Hematopoietic multipotent progenitor cell (in vitro differentiated cells): ENCODE measurements at regions not wholly inside any gene's neighbourhood (a gene's known extent, or its start where the extent isn't known, plus 50 kb on each side); places are given as distances from the start of the nearest gene placed in this dataset.
A peak's percentile ranks its signal among the peaks of the same experiment; 100 is the strongest.

Experiments used
- DNase-seq, 3 donors: peaks; one replicate each; pipeline ENCODE4 v3.0.0-alpha.2; 2011 to 2015; ENCODE audit warnings: low read depth in 2 of 3, low spot score in 2 of 3

DNA sequence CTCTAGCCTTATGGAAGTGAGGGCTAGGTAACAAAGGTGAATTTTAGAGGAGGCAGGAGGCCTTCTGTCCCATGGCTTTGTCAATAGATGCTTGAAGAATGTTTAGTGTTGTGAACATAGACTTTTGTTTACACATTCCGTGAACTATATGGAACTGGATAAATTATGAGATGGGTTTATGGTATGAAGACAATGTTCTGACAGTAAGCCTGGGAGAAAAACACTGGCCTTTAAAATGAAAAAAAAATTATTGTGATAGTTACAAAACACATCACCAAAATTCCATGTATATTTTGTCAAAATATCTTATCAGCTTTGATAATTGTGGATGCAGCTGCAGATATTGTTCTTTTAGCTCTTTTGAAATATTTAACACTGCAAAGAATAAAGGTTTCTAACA, 251.5 kb upstream of the DCN start:
- no peak for DNase-seq

DNA sequence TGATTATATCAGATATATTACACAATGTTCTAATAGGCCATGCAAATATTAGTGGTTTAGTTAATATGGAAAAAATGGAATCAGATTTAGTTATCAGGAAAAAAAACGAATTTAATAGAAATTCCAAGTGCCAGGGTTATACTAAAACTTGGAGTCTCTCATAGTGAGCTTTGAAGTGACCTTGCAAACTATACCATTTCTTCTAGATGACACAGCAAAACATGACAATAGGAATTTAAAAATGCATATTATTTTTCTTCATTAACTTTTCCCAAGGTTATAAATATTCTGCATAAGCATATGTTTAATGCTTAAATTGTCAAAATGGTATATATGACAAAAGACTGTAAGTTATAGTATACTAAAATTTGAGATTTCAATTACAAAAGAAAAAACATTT, 250.1 kb upstream of the DCN start:
- no peak for DNase-seq

DNA sequence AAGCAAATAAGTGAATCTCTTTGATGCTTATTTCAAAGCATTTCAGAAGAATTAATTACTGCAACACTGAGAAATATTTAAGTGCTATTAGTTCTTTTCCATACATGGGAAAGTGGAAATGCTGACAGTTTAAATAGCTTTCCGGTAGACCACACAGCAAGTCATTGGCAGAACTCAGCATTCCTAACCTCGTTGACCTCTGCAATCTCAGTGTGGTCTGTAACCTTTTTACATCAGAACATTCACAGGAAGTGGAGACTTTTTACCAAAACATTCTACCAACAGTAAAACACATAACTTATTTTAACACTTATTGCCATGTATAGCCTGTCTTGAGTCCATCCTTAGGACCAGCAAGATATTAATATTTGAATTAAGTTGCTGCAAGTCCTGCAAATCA, 249.5 kb upstream of the DCN start:
- no peak for DNase-seq

GRCh38 chr12:91424506-91424905, 241.9 kb upstream of the DCN start:
- no peak for DNase-seq

- no peak for DNase-seq
Measured at GRCh38 chr12:91423693-91424050, 241.1 kb upstream of the DCN start.

DNA sequence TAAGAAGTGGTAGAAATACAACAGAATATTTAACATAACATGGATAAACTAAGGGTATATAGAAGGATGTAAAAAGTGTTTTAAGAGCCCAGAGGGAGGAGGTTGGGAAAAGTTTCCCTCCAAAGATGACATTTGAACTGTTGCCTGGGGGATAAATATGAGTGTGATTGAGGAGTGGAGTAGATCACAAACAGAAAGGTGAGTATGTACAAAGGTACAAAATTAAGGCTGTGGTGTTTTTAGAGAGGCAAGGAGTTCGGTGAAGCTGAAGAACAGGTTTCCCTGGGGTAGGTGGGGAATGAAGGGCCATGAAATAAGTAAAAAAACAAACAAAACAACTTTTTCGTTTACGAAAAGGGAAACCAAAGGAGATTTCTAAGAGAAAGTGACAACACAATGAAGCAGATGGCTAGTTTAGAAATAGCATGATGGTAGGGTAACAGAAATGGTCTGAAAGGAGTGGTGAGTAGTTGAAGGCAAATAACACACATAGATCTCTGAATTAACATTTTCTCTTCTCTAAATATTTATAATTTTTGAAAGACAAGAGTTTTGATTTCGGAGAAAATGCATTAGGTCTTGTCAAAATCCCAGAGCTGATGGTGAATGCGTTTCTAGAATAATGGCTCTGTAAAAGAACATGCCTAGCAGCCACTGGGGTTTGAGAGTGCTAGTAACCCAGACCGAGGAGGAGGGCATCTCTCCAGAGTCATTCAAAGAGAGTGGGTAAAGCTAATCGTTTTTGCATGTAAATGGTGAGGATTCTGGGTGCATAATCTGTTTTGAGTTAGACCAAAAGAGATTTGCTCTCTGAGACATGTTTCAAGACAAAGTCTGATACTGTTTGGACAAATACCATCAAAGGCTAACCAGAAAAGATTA, 240.4 kb upstream of the DCN start:
- no peak for DNase-seq

GRCh38 chr12:91422127-91422526, 239.5 kb upstream of the DCN start:
- DNase-seq, result no peak

DNA sequence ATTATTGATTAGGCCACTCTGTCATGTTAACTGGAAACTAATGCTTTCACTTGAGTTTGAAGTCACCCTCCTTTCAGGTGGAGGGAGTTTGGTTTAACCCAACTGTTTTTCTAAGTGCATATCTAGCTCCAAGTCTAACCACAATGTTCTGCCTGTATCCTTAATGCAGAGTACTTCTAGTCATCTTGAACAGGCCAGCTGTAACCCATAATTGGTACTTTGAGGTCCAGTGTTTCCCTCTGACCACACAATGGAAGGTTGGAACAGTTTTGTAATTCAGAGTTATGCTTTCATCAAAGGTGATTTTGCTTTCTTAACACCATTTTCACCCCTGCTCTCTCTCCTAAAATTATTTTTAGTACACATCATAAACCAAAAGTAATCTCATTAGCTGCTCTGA, 237.2 kb upstream of the DCN start:
- DNase-seq, result no peak

DNA sequence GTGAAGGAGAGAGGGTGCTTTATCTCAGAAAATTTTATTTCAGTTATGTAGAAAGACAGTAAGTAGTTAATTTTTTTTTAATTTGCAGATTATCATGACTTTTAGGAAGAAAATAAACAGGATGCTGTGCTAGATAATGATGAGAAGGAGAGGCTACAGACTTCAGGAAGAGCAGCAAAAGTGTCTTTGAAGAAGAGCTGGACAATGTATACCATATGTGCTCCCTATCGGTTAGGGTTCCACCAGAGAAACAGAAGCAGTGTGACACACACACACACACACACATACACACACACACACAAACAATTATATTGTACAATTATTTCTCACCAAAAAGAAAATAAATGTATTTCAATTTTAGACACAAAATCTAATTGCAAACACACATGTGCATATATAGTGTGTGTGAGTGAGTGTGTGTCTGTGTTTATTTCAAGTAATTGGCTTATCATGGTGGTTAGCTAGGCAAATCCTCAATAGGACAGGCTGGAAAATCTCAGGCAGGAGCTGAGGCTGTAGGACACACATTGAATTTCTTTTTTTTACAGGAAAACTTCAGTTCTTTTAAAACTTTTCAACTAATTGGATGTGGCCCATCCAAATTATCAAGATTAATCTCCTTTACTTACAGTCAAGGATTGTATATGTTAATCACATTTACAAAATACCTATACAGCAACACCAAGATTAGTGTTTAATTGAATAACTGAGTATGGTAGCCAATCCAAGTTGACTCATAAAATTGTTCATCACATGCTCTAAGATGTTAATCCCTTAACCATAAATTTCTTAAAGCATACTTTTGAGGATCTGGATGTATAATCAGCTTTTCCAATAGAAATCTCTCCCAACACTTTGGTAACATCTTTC, 235.8 kb upstream of the DCN start:
- DNase-seq, result no peak

DNA sequence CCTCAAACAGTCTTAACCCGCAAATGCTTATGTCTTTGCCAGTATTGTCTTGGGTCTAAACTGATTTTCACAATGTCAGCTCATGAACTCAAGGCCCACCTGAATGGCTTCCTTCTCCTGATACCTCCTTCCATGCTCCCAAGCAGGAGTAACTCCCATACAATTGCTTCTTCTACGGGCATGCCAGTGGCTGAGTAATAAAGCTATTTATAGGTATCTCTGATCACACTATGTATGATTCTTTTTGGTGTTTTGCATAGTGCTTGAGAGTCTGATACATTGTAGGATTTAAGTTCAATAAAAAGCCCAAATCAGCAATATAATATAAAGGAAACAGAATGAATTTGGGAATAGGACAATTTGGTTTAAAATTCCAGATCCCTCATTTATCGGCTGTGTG, 235.0 kb upstream of the DCN start:
- DNase-seq, result no peak

- DNase-seq, result no peak
Measured at GRCh38 chr12:91414636-91415035, 232.0 kb upstream of the DCN start.

- DNase-seq, result no peak
Measured at GRCh38 chr12:91413581-91414546, 231.2 kb upstream of the DCN start.

DNA sequence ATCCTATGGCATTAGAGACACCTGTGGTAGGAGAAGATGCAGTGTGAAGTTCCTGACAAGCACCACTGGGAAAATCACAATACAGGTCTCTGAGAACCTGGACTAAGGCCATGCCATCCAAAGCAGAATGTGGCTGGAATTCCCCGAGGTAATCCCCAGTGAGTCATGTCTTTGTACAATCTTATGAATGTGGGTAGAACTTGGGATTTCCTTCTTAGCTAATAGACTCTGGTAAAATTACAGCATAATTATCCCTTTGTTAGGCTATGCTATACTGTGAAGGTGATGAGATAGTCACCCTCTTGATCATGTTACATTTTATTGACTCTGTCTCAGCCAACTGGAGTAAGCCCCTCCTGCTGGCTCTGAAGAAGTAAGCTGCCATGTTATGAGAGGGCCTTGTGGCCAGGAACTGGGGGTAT, 224.3 kb upstream of the DCN start:
- DNase-seq, result no peak

DNA sequence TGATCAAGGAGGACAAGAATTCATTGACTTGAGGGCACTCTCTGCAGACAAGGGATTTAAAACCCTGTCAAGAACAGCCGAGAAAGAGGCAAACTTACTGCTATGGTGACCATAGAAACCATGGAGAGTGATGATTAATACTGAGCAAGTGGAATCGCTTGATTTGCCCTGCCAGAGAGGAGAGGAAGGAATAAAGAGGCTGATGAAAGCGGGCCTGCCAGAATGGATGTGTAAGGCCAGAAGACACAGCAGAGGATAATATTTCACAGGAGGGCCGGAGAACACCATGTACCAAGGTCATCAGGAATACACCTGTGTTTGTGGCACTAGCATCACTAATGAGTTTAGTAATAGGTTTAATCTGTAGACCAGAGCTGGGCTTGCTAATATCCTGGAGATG, 221.8 kb upstream of the DCN start:
- DNase-seq, result no peak

- no peak for DNase-seq
Measured at GRCh38 chr12:91401190-91401589, 218.6 kb upstream of the DCN start.

GRCh38 chr12:91400271-91400670, 217.7 kb upstream of the DCN start:
- peak in 2 of 3 donors; percentile 10 to 32 for DNase-seq

- DNase-seq, result no peak
Measured at GRCh38 chr12:91397866-91398532, 215.4 kb upstream of the DCN start.

GRCh38 chr12:91396293-91396692, 213.7 kb upstream of the DCN start:
- DNase-seq, result no peak

GRCh38 chr12:91395628-91396135, 213.1 kb upstream of the DCN start:
- DNase-seq, result no peak

GRCh38 chr12:91394903-91395302, 212.3 kb upstream of the DCN start:
- DNase-seq, result no peak
